GM23338 (cell line): ENCODE measurements at regions not wholly inside any gene's neighbourhood (a gene's known extent, or its start where the extent isn't known, plus 50 kb on each side); places are given as distances from the start of the nearest gene placed in this dataset.

Experiments
- ATAC-seq: fragments of 200-7000 bp; cut with Tn5 transposase; 3 replicates; pipeline ENCODE4 v1.9.1; 2020
- DNase-seq: peaks from one replicate; pipeline ENCODE4 v3.0.0-alpha.2; 2015; ENCODE audit warnings: low spot score
- H2AFZ ChIP-seq: fragments of 200-600 bp; sonication (generic); 2 replicates; pipeline ENCODE4 v1.8.0; 2016; ENCODE audit warnings: antibody characterized with exemption, mild to moderate bottlenecking, moderate library complexity
- H3F3A ChIP-seq: fragments of 200-600 bp; sonication (generic); replicated peaks from 2 replicates; pipeline ENCODE4 v1.8.0; 2017; ENCODE audit warnings: antibody characterized with exemption, mixed run types, low read depth
- H3K27ac ChIP-seq: fragments of 200-600 bp; sonication (generic); 2 replicates; pipeline ENCODE4 v1.6.1; 2016; ENCODE audit warnings: low read depth
- H3K27me3 ChIP-seq: fragments of 200-600 bp; sonication (generic); 2 replicates; pipeline ENCODE4 v1.8.0; 2016; ENCODE audit warnings: mild to moderate bottlenecking, mixed run types, moderate library complexity; ENCODE audit not compliant: insufficient read depth
- H3K36me3 ChIP-seq: fragments of 200-600 bp; sonication (generic); 2 replicates; pipeline ENCODE4 v1.8.0; 2016; ENCODE audit warnings: mild to moderate bottlenecking; ENCODE audit not compliant: insufficient read depth
- H3K4me1 ChIP-seq: fragments of 200-600 bp; sonication (generic); 2 replicates; pipeline ENCODE4 v1.8.0; 2016; ENCODE audit warnings: mild to moderate bottlenecking, moderate library complexity; ENCODE audit not compliant: insufficient read depth
- H3K4me2 ChIP-seq: fragments of 200-600 bp; sonication (generic); 2 replicates; pipeline ENCODE4 v1.7.1; 2017; ENCODE audit warnings: mixed run types
- H3K4me3 ChIP-seq: fragments of 200-600 bp; sonication (generic); 2 replicates; pipeline ENCODE4 v1.6.1; 2016; ENCODE audit warnings: mixed run types
- H3K79me2 ChIP-seq: fragments of 200-600 bp; sonication (generic); replicated peaks from 2 replicates; pipeline ENCODE4 v1.8.0; 2017; ENCODE audit warnings: mild to moderate bottlenecking; ENCODE audit not compliant: insufficient read depth
- H3K9me2 ChIP-seq: fragments of 200-600 bp; sonication (generic); 2 replicates; pipeline ENCODE4 v1.8.0; 2017; ENCODE audit not compliant: insufficient read depth
- H4K20me1 ChIP-seq: fragments of 200-600 bp; sonication (generic); replicated peaks from 2 replicates; pipeline ENCODE4 v1.8.0; 2017; ENCODE audit warnings: mild to moderate bottlenecking; ENCODE audit not compliant: insufficient read depth
- H3K27ac Mint-ChIP-seq: 2 replicates; pipeline ENCODE4 v1.8.0; 2020; ENCODE audit warnings: inconsistent platforms, mild to moderate bottlenecking, moderate library complexity, mixed read lengths
- H3K27me3 Mint-ChIP-seq: 3 replicates; pipeline ENCODE4 v1.8.0; 2022; ENCODE audit warnings: low read depth, mild to moderate bottlenecking, moderate library complexity, mixed read lengths, inconsistent platforms; ENCODE audit not compliant: insufficient read depth, poor library complexity
- H3K36me3 Mint-ChIP-seq: 3 replicates; pipeline ENCODE4 v1.8.0; 2021; ENCODE audit warnings: low read depth, mild to moderate bottlenecking, inconsistent platforms, moderate library complexity, mixed read lengths
- H3K4me1 Mint-ChIP-seq: 3 replicates; pipeline ENCODE4 v1.8.0; 2020; ENCODE audit warnings: mild to moderate bottlenecking, inconsistent platforms, mixed read lengths
- H3K4me3 Mint-ChIP-seq: 3 replicates; pipeline ENCODE4 v1.8.0; 2021; ENCODE audit warnings: moderate library complexity, mild to moderate bottlenecking, inconsistent platforms, mixed read lengths
- H3K9me3 Mint-ChIP-seq: 3 replicates; pipeline ENCODE4 v1.8.0; 2020; ENCODE audit warnings: moderate library complexity, mild to moderate bottlenecking, inconsistent platforms, mixed read lengths
- CREB1 ChIP-seq: fragments of 250-450 bp; sonication (Bioruptor Pico); IDR thresholded peaks from 2 replicates; pipeline ENCODE4 v1.5.0; 2020; ENCODE audit warnings: low read depth, mild to moderate bottlenecking, moderate library complexity
- CTCF ChIP-seq, 2 experiments: fragments of 200-600 bp in 1 of 2; sonication (generic) in 1 of 2; conservative IDR thresholded peaks; 2 replicates each; pipeline versions ENCODE4 v1.5.1 to v1.6.1; 2016 to 2017; ENCODE audit warnings: antibody characterized with exemption in 2 of 2, low read depth in 2 of 2, mild to moderate bottlenecking in 2 of 2, moderate library complexity in 1 of 2
- ETS1 ChIP-seq: IDR thresholded peaks from 2 replicates; pipeline ENCODE4 v1.6.1; 2016; ENCODE audit warnings: antibody characterized with exemption
- EZH2 ChIP-seq: fragments of 200-600 bp; sonication (generic); IDR thresholded peaks from one replicate; pipeline ENCODE4 v1.8.0; 2017; ENCODE audit warnings: antibody characterized with exemption, mild to moderate bottlenecking, low read depth; ENCODE audit not compliant: unreplicated experiment
- EZH2phosphoT487 ChIP-seq: fragments of 200-600 bp; sonication (generic); IDR thresholded peaks from one replicate; pipeline ENCODE4 v1.8.1; 2018; ENCODE audit warnings: antibody characterized with exemption; ENCODE audit not compliant: unreplicated experiment
- JUNB ChIP-seq: IDR thresholded peaks from one replicate; pipeline ENCODE4 v1.6.1; 2016; ENCODE audit warnings: antibody characterized with exemption; ENCODE audit not compliant: unreplicated experiment
- NANOG ChIP-seq: IDR thresholded peaks from 2 replicates; pipeline ENCODE4 v1.6.1; 2016; ENCODE audit warnings: antibody characterized with exemption, borderline replicate concordance
- POLR2AphosphoS5 ChIP-seq: IDR thresholded peaks from 2 replicates; pipeline ENCODE4 v1.6.1; 2016; ENCODE audit warnings: antibody characterized with exemption, low read depth
- REST ChIP-seq: IDR thresholded peaks from one replicate; pipeline ENCODE4 v1.6.1; 2018; ENCODE audit warnings: antibody characterized with exemption; ENCODE audit not compliant: unreplicated experiment
- STAT1 ChIP-seq: IDR thresholded peaks from one replicate; pipeline ENCODE4 v1.6.1; 2016; ENCODE audit warnings: antibody characterized with exemption; ENCODE audit not compliant: unreplicated experiment
- ZNF114 ChIP-seq: fragments of 250-450 bp; sonication (Bioruptor Pico); IDR thresholded peaks from 2 replicates; pipeline ENCODE4 v1.5.0; 2020; ENCODE audit warnings: mild to moderate bottlenecking, moderate library complexity
- ZNF331 ChIP-seq: fragments of 250-450 bp; sonication (Bioruptor Pico); IDR thresholded peaks from 2 replicates; pipeline ENCODE4 v1.5.0; 2020; ENCODE audit warnings: low read depth, mild to moderate bottlenecking, moderate library complexity
- ZNF462 ChIP-seq: fragments of 250-450 bp; sonication (Bioruptor Pico); IDR thresholded peaks from 2 replicates; pipeline ENCODE4 v1.5.0; 2020; ENCODE audit warnings: mild to moderate bottlenecking, moderate library complexity

GRCh38 chr2:172182624-172183023 lies 79.9 kb upstream of the DLX2 start:
- Mint-ChIP-seq H3K27me3 (peaks cover 15% of the 10 kb centered on the region), H3K4me1 (peaks cover 19% of the 10 kb centered on the region), H3K36me3 (peaks cover 17% of the 10 kb centered on the region; the same call in 2 of the 3 replicates), H3K4me3 (no peak overlapping the region), H3K27ac (no peak overlapping the region), H3K9me3 (peaks cover 18% of the 10 kb centered on the region)
- H3K4me3 ChIP-seq: no peak overlapping the region
- no peak overlapping the region for H3K27ac ChIP-seq
- no peaks in the 10 kb centered on the region for H3K79me2 ChIP-seq
- no peaks in the 10 kb centered on the region for H4K20me1 ChIP-seq
- TF ChIP-seq CTCF (conservative IDR thresholded peaks at IDR 0.05; ENCODE audit: low read depth in 2 of 2) (no peak), ETS1 (no peak), ZNF462 (CRISPR knock-in tag) (no peak), EZH2 (no peak), STAT1 (no peak), EZH2phosphoT487 (no peak), ZNF331 (no peak), POLR2AphosphoS5 (no peak), CREB1 (no peak), ZNF114 (CRISPR knock-in tag) (no peak), JUNB (no peak), REST (no peak), NANOG (no peak)
- no peaks in the 10 kb centered on the region for H3K36me3 ChIP-seq
- no peak overlapping the region for H2AFZ ChIP-seq
- peaks cover 6% of the 10 kb centered on the region; the same call in 1 of the 2 replicates for H3K27me3 ChIP-seq
- H3K9me2 ChIP-seq: no peaks in the 10 kb centered on the region
- H3K4me2 ChIP-seq: no peak overlapping the region
- no peak for ATAC-seq
- no peaks in the 10 kb centered on the region for H3F3A ChIP-seq
- DNase-seq: no peak
- peaks cover 11% of the 10 kb centered on the region for H3K4me1 ChIP-seq
